Chondrocyte (in vitro differentiated cells): ENCODE measurements at regions not wholly inside any gene's neighbourhood (a gene's known extent, or its start where the extent isn't known, plus 50 kb on each side); places are given as distances from the start of the nearest gene placed in this dataset.

Experiments
- DNase-seq: peaks from one replicate; pipeline ENCODE4 v3.0.0; 2021; ENCODE audit warnings: mixed read lengths, low spot score
- H3K27ac Mint-ChIP-seq: one replicate; pipeline ENCODE4 v1.8.0; 2021; ENCODE audit warnings: mild to moderate bottlenecking, moderate library complexity, mixed read lengths; ENCODE audit not compliant: unreplicated experiment
- H3K27me3 Mint-ChIP-seq: 2 replicates; pipeline ENCODE4 v1.8.0; 2021; ENCODE audit warnings: low read depth, mixed read lengths
- H3K36me3 Mint-ChIP-seq: 2 replicates; pipeline ENCODE4 v1.8.0; 2021; ENCODE audit warnings: low read depth, mixed read lengths
- H3K4me1 Mint-ChIP-seq: 2 replicates; pipeline ENCODE4 v1.8.0; 2021; ENCODE audit warnings: low read depth, mild to moderate bottlenecking, mixed read lengths
- H3K4me3 Mint-ChIP-seq: one replicate; pipeline ENCODE4 v1.8.0; 2021; ENCODE audit warnings: mild to moderate bottlenecking, moderate library complexity, mixed read lengths; ENCODE audit not compliant: unreplicated experiment
- H3K9me3 Mint-ChIP-seq: 2 replicates; pipeline ENCODE4 v1.8.0; 2021; ENCODE audit warnings: low read depth, mixed read lengths
- CTCF ChIP-seq: fragments of 200-600 bp; sonication (generic); IDR thresholded peaks from 2 replicates; pipeline ENCODE4 v1.5.0; 2021; ENCODE audit warnings: antibody characterized with exemption, mild to moderate bottlenecking, moderate library complexity

GRCh38 chr18:27699137-27699536, 477.8 kb downstream of the CDH2 start:
- TF ChIP-seq CTCF = no peak

GRCh38 chr18:27696148-27696547, 480.8 kb downstream of the CDH2 start:
- no peak for DNase-seq
- no peaks in the 10 kb centered on the region for H3K27me3 Mint-ChIP-seq
- peaks cover 2% of the 10 kb centered on the region for H3K9me3 Mint-ChIP-seq
- no peak overlapping the region for H3K27ac Mint-ChIP-seq
- peaks cover 22% of the 10 kb centered on the region for H3K4me1 Mint-ChIP-seq
- H3K4me3 Mint-ChIP-seq = no peak overlapping the region
- TF ChIP-seq CTCF = no peak
- no peaks in the 10 kb centered on the region for H3K36me3 Mint-ChIP-seq

More at GRCh38 chr18:27699137-27699536, 477.8 kb downstream of the CDH2 start:
- H3K9me3 Mint-ChIP-seq = no peaks in the 10 kb centered on the region
- no peaks in the 10 kb centered on the region for H3K36me3 Mint-ChIP-seq
- peaks cover 22% of the 10 kb centered on the region for H3K4me1 Mint-ChIP-seq
- H3K4me3 Mint-ChIP-seq = no peak overlapping the region
- H3K27me3 Mint-ChIP-seq = no peaks in the 10 kb centered on the region
- no peak for DNase-seq
- H3K27ac Mint-ChIP-seq = no peak overlapping the region

- Mint-ChIP-seq H3K27me3 (no peaks in the 10 kb centered on the region), H3K4me1 (peaks cover 22% of the 10 kb centered on the region), H3K9me3 (peaks cover 2% of the 10 kb centered on the region), H3K36me3 (no peaks in the 10 kb centered on the region), H3K27ac (no peak overlapping the region), H3K4me3 (no peak overlapping the region)
- DNase-seq = no peak
- TF ChIP-seq CTCF = no peak
These were observed 481.4 kb downstream of the CDH2 start for GRCh38 chr18:27695503-27695902.

- no peak overlapping the region for H3K27ac Mint-ChIP-seq
These were observed 481.9 kb downstream of the CDH2 start for GRCh38 chr18:27695052-27695451.

GRCh38 chr18:27688581-27688980, 488.3 kb downstream of the CDH2 start:
- Mint-ChIP-seq H3K27ac (no peak overlapping the region), H3K4me3 (no peak overlapping the region), H3K9me3 (peaks cover 8% of the 10 kb centered on the region), H3K36me3 (no peaks in the 10 kb centered on the region), H3K4me1 (peaks cover 18% of the 10 kb centered on the region), H3K27me3 (no peaks in the 10 kb centered on the region)
- DNase-seq = no peak
- TF ChIP-seq CTCF = no peak

More at GRCh38 chr18:27695052-27695451, 481.9 kb downstream of the CDH2 start:
- peaks cover 20% of the 10 kb centered on the region for H3K4me1 Mint-ChIP-seq
- H3K27me3 Mint-ChIP-seq = no peaks in the 10 kb centered on the region
- TF ChIP-seq CTCF = no peak
- H3K9me3 Mint-ChIP-seq = peaks cover 2% of the 10 kb centered on the region
- H3K36me3 Mint-ChIP-seq = no peaks in the 10 kb centered on the region
- no peak for DNase-seq
- no peak overlapping the region for H3K4me3 Mint-ChIP-seq
